PC-3 (cell line): ENCODE measurements at regions not wholly inside any gene's neighbourhood (a gene's known extent, or its start where the extent isn't known, plus 50 kb on each side); places are given as distances from the start of the nearest gene placed in this dataset.
A peak's percentile ranks its signal among the peaks of the same experiment; 100 is the strongest.
"Not testable (repeated sequence)": the region's sequence is repeated elsewhere in the genome, so short reads cannot be mapped to it uniquely, and the experiment has no call there.

Experiments used
- ATAC-seq: fragments of 200-7000 bp; cut with Tn5 transposase; 2 replicates; pipeline ENCODE4 v1.9.1; 2020; ENCODE audit warnings: mild to moderate bottlenecking, moderate library complexity
- BruUV-seq: library from RNA; stranded (reverse); fragments of 400-500 nt; replicated peaks from 2 replicates; lab custom pipeline; 2021; lab: Mats Ljungman, UMichigan
- CTCF ChIA-PET: fragments of 300-600 bp; sonication (Branson Sonifier 250); formaldehyde crosslinking; loops from one replicate; lab custom pipeline; 2022; ENCODE audit warnings: antibody characterized with exemption; lab: Charles Lee
- POLR2A ChIA-PET: fragments of 300-600 bp; sonication (Branson Sonifier 250); formaldehyde crosslinking; loops from one replicate; lab custom pipeline; 2022; ENCODE audit warnings: antibody characterized with exemption; ENCODE audit not compliant: unreplicated experiment; lab: Charles Lee
- DNase-seq: peaks from one replicate; pipeline ENCODE4 v3.0.0-alpha.2; 2015
- H2AFZ ChIP-seq: fragments of 300-600 bp; sonication (generic); 2 replicates; pipeline ENCODE4 v1.6.0; 2016; ENCODE audit warnings: antibody characterized with exemption, low read length
- H3F3A ChIP-seq: fragments of 300-600 bp; sonication (generic); one replicate; pipeline ENCODE4 v1.6.0; 2017; ENCODE audit warnings: antibody characterized with exemption, low read length, control low read depth, mild to moderate bottlenecking; ENCODE audit not compliant: unreplicated experiment
- H3K27ac ChIP-seq: fragments of 300-600 bp; sonication (generic); 2 replicates; pipeline ENCODE4 v1.5.1; 2016; ENCODE audit warnings: mild to moderate bottlenecking, low read length
- H3K27me3 ChIP-seq: fragments of 300-600 bp; sonication (generic); 2 replicates; pipeline ENCODE4 v1.6.1; 2016; ENCODE audit warnings: low read length, mixed read lengths
- H3K36me3 ChIP-seq: fragments of 300-600 bp; sonication (generic); 2 replicates; pipeline ENCODE4 v1.6.1; 2016; ENCODE audit warnings: low read depth, mixed run types, low read length, mixed read lengths
- H3K4me1 ChIP-seq: fragments of 300-600 bp; sonication (generic); 2 replicates; pipeline ENCODE4 v1.5.1; 2016; ENCODE audit warnings: low read length; ENCODE audit not compliant: insufficient read depth
- H3K4me2 ChIP-seq: fragments of 300-600 bp; sonication (generic); 2 replicates; pipeline ENCODE4 v1.6.0; 2016; ENCODE audit warnings: low read length
- H3K4me3 ChIP-seq: fragments of 300-600 bp; sonication (generic); 2 replicates; pipeline ENCODE4 v1.5.1; 2016; ENCODE audit warnings: mild to moderate bottlenecking, low read length, mixed read lengths
- H3K79me2 ChIP-seq: fragments of 300-600 bp; sonication (generic); 2 replicates; pipeline ENCODE4 v1.6.1; 2017; ENCODE audit warnings: low read length, mixed read lengths
- H3K9ac ChIP-seq: fragments of 300-600 bp; sonication (generic); 2 replicates; pipeline ENCODE4 v1.6.0; 2016; ENCODE audit warnings: mild to moderate bottlenecking, low read length
- H3K9me2 ChIP-seq: fragments of 300-600 bp; sonication (generic); replicated peaks from 2 replicates; pipeline ENCODE4 v1.6.1; 2016; ENCODE audit warnings: mixed run types, low read length, mixed read lengths
- H3K9me3 ChIP-seq: fragments of 300-600 bp; sonication (generic); 2 replicates; pipeline ENCODE4 v1.6.1; 2016; ENCODE audit warnings: low read length, mixed read lengths
- H4K20me1 ChIP-seq: fragments of 300-600 bp; sonication (generic); 2 replicates; pipeline ENCODE4 v1.6.1; 2016; ENCODE audit warnings: low read length, mixed read lengths
- CTCF ChIP-seq: fragments of 300-600 bp; sonication (generic); conservative IDR thresholded peaks from 2 replicates; pipeline ENCODE4 v1.5.1; 2017; ENCODE audit warnings: antibody characterized with exemption, low read depth, mild to moderate bottlenecking, low read length
- EZH2 ChIP-seq: fragments of 300-600 bp; sonication (generic); IDR thresholded peaks from one replicate; pipeline ENCODE4 v1.6.1; 2017; ENCODE audit warnings: antibody characterized with exemption, mild to moderate bottlenecking, low read length; ENCODE audit not compliant: unreplicated experiment
- EZH2phosphoT487 ChIP-seq: fragments of 300-600 bp; sonication (generic); IDR thresholded peaks from 2 replicates; pipeline ENCODE4 v1.6.1; 2018; ENCODE audit warnings: mild to moderate bottlenecking, antibody characterized with exemption, low read length, borderline replicate concordance
- intact Hi-C: fragments of 100-400 bp; cut with micrococcal nuclease; formaldehyde crosslinking; loops from 2 replicates; pipeline ENCODE4 v1.9.0; 2023

- Histone ChIP-seq H3K4me1 (peaks cover 22% of the 10 kb centered on the region), H3K4me2 (peak overlapping the region; percentile 62), H3K27me3 (no peaks in the 10 kb centered on the region), H3K27ac (peak overlapping the region; percentile 41), H2AFZ (peak overlapping the region; percentile 25; the same call in 1 of the 2 replicates), H3K4me3 (peak overlapping the region; percentile 20; the same call in 1 of the 2 replicates), H4K20me1 (no peaks in the 10 kb centered on the region), H3K79me2 (no peaks in the 10 kb centered on the region), H3K9ac (no peak overlapping the region), H3K9me3 (no peaks in the 10 kb centered on the region), H3F3A (no peaks in the 10 kb centered on the region), H3K9me2 (no peaks in the 10 kb centered on the region), H3K36me3 (no peaks in the 10 kb centered on the region)
- intact Hi-C loops = loop anchor here (5.0 to 10.0 kb wide), 2 partner anchors 237 to 370 kb away; no protein-coding TSS in a partner anchor
- POLR2A ChIA-PET = interaction anchor here (0.7 kb wide), 1 partner anchor 46 kb away, joined by 4 read pairs; no protein-coding TSS in a partner anchor
- ATAC-seq = peak; percentile 79
- TF ChIP-seq CTCF (no peak), EZH2phosphoT487 (no peak), EZH2 (no peak)
- CTCF ChIA-PET = no interaction called here
- BruUV-seq = no TSS peak
- DNase-seq = peak; percentile 79
Observed at GRCh38 chr5:106634375-106634774, 1036.4 kb downstream of the EFNA5 start.

GRCh38 chr5:106633825-106634224 lies 1036.9 kb downstream of the EFNA5 start:
- intact Hi-C loops = loop anchor here (5.0 to 10.0 kb wide), 2 partner anchors 237 to 369 kb away; no protein-coding TSS in a partner anchor
- H3K4me1 ChIP-seq = peaks cover 22% of the 10 kb centered on the region
- no peaks in the 10 kb centered on the region for H3K9me3 ChIP-seq
- POLR2A ChIA-PET = no interaction called here
- H3K27me3 ChIP-seq = no peaks in the 10 kb centered on the region
- H3K4me3 ChIP-seq = no peak overlapping the region
- H3K9ac ChIP-seq = no peak overlapping the region
- no peak for TF ChIP-seq EZH2
- TF ChIP-seq CTCF = no peak
- no peak for TF ChIP-seq EZH2phosphoT487
- H2AFZ ChIP-seq = peak overlapping the region; percentile 25; the same call in 1 of the 2 replicates
- peak overlapping the region; percentile 41 for H3K27ac ChIP-seq
- H4K20me1 ChIP-seq = no peaks in the 10 kb centered on the region
- no peaks in the 10 kb centered on the region for H3K9me2 ChIP-seq
- H3F3A ChIP-seq = no peaks in the 10 kb centered on the region
- ATAC-seq (no peak), DNase-seq (no peak)
- peak overlapping the region; percentile 62; the same call in 1 of the 2 replicates for H3K4me2 ChIP-seq
- no peaks in the 10 kb centered on the region for H3K36me3 ChIP-seq
- H3K79me2 ChIP-seq = no peaks in the 10 kb centered on the region
- CTCF ChIA-PET = no interaction called here
- no TSS peak for BruUV-seq

- H3K27ac ChIP-seq, BruUV-seq, POLR2A ChIA-PET, H4K20me1 ChIP-seq, CTCF ChIA-PET, H3K79me2 ChIP-seq, ATAC-seq, H3K36me3 ChIP-seq, H3K9me3 ChIP-seq, DNase-seq, H3F3A ChIP-seq, H3K9ac ChIP-seq, H3K4me1 ChIP-seq, H3K4me3 ChIP-seq, H3K9me2 ChIP-seq, H3K27me3 ChIP-seq, H2AFZ ChIP-seq, intact Hi-C loops, H3K4me2 ChIP-seq: not testable (repeated sequence)
Observed at GRCh38 chr5:106628456-106628855, 1042.3 kb downstream of the EFNA5 start.
